ENCODE measurements at regions not wholly inside any gene's neighbourhood (a gene's known extent, or its start where the extent isn't known, plus 50 kb on each side); places are given as distances from the start of the nearest gene placed in this dataset.

DNA sequence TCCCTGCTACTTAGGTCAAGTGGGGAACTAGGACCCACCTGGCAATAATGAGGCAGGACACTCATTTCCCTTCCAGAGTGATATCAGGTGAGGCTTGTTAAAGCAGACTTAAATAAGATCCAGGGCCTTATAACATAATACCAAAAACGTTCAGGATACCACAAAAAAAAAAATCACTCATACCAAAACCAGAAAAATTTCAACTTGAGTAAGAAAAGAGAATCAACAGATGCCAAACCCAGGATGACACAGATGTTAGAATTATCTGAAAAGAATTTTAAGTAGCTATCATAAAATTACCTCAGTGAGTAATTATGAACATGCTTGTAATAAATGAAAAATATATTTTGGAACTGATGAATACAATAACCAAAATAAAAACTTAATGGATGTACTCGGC, 255.6 kb upstream of the OSR1 start:
- 33 to 43% (median 38%) methylated on average over 2 of the region's 2 CpGs for WGBS, 3 donors
- intact Hi-C loops (cut with DNase I): no loop called here
- Histone ChIP-seq H3K36me3 (no peaks in the 10 kb centered on the region), H3K4me1 (ENCODE audit: insufficient read depth) (no peaks in the 10 kb centered on the region), H3K27me3 (no peaks in the 10 kb centered on the region), H3K4me3 (no peak overlapping the region), H3K9me3 (no peaks in the 10 kb centered on the region), H3K27ac (no peak overlapping the region)
- DNase-seq: no peak
- TF ChIP-seq, protein P1, sequence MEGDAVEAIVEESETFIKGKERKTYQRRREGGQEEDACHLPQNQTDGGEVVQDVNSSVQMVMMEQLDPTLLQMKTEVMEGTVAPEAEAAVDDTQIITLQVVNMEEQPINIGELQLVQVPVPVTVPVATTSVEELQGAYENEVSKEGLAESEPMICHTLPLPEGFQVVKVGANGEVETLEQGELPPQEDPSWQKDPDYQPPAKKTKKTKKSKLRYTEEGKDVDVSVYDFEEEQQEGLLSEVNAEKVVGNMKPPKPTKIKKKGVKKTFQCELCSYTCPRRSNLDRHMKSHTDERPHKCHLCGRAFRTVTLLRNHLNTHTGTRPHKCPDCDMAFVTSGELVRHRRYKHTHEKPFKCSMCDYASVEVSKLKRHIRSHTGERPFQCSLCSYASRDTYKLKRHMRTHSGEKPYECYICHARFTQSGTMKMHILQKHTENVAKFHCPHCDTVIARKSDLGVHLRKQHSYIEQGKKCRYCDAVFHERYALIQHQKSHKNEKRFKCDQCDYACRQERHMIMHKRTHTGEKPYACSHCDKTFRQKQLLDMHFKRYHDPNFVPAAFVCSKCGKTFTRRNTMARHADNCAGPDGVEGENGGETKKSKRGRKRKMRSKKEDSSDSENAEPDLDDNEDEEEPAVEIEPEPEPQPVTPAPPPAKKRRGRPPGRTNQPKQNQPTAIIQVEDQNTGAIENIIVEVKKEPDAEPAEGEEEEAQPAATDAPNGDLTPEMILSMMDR (IDR thresholded peaks at IDR 0.05): no peak
- TF ChIP-seq EP300 (IDR thresholded peaks at IDR 0.05) (no peak), POLR2A (IDR thresholded peaks at IDR 0.05) (no peak)

- WGBS, 3 donors: 90 to 91% (median 91%) methylated on average over 4 of the region's 4 CpGs
- H3K27me3 ChIP-seq: no peaks in the 10 kb centered on the region
- H3K27ac ChIP-seq: no peak overlapping the region
- H3K9me3 ChIP-seq: no peaks in the 10 kb centered on the region
- no peak for DNase-seq
- TF ChIP-seq EP300 (IDR thresholded peaks at IDR 0.05): no peak
- TF ChIP-seq, protein P1 (IDR thresholded peaks at IDR 0.05): no peak
- no peak for TF ChIP-seq POLR2A (IDR thresholded peaks at IDR 0.05)
- intact Hi-C loops (cut with DNase I): no loop called here
- H3K4me1 ChIP-seq (ENCODE audit: insufficient read depth): no peaks in the 10 kb centered on the region
- H3K4me3 ChIP-seq: no peak overlapping the region
- H3K36me3 ChIP-seq: no peaks in the 10 kb centered on the region
Measured at GRCh38 chr2:19611491-19612332, 253.3 kb upstream of the OSR1 start.

DNA sequence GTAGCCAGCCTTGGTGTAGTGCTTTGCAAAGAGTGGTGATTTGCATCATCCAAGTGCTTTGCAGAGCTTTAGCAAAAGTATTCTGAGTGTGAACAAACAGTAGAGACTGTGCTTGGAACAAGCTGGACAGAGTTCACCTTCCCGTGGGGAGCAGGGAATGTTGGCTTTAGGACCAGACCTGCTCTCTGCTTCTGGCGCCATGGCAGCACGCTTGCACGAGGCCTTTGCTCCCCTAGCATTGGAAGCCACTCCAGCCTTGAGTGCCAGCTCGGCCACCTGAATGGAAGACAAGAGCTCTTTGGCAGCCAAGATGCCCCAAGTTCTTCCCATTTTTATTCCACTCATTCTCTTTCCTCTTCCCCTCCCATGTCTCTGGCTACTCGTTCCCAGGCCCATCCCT, 250.8 kb upstream of the OSR1 start:
- Histone ChIP-seq H3K36me3 (no peaks in the 10 kb centered on the region), H3K4me3 (no peak overlapping the region), H3K9me3 (no peaks in the 10 kb centered on the region), H3K4me1 (ENCODE audit: insufficient read depth) (no peaks in the 10 kb centered on the region), H3K27ac (no peak overlapping the region), H3K27me3 (no peaks in the 10 kb centered on the region)
- intact Hi-C loops (cut with DNase I): no loop called here
- 74 to 82% (median 82%) methylated on average over 6 of the region's 6 CpGs for WGBS, 3 donors
- TF ChIP-seq POLR2A (IDR thresholded peaks at IDR 0.05) (no peak), EP300 (IDR thresholded peaks at IDR 0.05) (no peak)
- TF ChIP-seq, protein P1 (IDR thresholded peaks at IDR 0.05): no peak
- DNase-seq: no peak

GRCh38 chr2:19607931-19608771, 249.7 kb upstream of the OSR1 start:
- Histone ChIP-seq H3K36me3 (no peaks in the 10 kb centered on the region), H3K4me1 (ENCODE audit: insufficient read depth) (no peaks in the 10 kb centered on the region), H3K4me3 (no peak overlapping the region), H3K27me3 (no peaks in the 10 kb centered on the region), H3K9me3 (no peaks in the 10 kb centered on the region), H3K27ac (no peak overlapping the region)
- WGBS, 3 donors: 35 to 55% (median 43%) methylated on average over 4 of the region's 4 CpGs
- no peak for DNase-seq
- TF ChIP-seq, protein P1 (IDR thresholded peaks at IDR 0.05): no peak
- TF ChIP-seq POLR2A (IDR thresholded peaks at IDR 0.05) (no peak), EP300 (IDR thresholded peaks at IDR 0.05) (no peak)
- intact Hi-C loops (cut with DNase I): no loop called here
